C4-2B (cell line): ENCODE measurements at regions not wholly inside any gene's neighbourhood (a gene's known extent, or its start where the extent isn't known, plus 50 kb on each side); places are given as distances from the start of the nearest gene placed in this dataset.

Source experiments
- ZFX ChIP-seq: fragments of 450-650 bp; IDR thresholded peaks from 2 replicates; pipeline ENCODE4 v1.6.1; 2017
- TF ChIP-seq, protein P1 (sequence below): fragments of 450-650 bp; conservative IDR thresholded peaks from 2 replicates; pipeline ENCODE4 v1.5.1; 2017; ENCODE audit warnings: mild to moderate bottlenecking

DNA sequence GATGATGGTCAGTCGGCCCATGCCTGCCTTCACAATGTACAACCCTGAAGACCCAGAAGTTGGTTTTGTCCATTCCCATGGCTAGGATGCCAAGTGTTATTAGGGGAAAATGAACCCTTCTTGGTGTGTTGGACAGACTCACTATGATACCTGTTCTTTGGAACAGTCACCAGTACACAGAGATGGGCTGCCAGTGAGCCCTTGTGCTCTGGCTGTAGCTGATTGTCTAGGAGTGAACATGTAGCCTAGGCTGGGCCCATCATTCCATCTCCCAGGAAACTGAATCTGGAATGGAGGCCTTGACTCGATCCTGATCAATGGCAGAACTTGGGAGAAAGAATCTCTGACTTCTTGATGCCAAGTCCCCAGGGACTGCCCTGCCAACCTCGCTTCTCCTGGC lies 188.9 kb downstream of the EVX1 start:
- TF ChIP-seq, protein P1, sequence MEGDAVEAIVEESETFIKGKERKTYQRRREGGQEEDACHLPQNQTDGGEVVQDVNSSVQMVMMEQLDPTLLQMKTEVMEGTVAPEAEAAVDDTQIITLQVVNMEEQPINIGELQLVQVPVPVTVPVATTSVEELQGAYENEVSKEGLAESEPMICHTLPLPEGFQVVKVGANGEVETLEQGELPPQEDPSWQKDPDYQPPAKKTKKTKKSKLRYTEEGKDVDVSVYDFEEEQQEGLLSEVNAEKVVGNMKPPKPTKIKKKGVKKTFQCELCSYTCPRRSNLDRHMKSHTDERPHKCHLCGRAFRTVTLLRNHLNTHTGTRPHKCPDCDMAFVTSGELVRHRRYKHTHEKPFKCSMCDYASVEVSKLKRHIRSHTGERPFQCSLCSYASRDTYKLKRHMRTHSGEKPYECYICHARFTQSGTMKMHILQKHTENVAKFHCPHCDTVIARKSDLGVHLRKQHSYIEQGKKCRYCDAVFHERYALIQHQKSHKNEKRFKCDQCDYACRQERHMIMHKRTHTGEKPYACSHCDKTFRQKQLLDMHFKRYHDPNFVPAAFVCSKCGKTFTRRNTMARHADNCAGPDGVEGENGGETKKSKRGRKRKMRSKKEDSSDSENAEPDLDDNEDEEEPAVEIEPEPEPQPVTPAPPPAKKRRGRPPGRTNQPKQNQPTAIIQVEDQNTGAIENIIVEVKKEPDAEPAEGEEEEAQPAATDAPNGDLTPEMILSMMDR = no peak
- TF ChIP-seq ZFX = no peak
